Stimulated activated CD4-positive, alpha-beta T cell treated with anti-CD3 and anti-CD28 coated beads, Interleukin-4, amount 100 ng/mL, for 24 hours (primary cell): ENCODE measurements at regions not wholly inside any gene's neighbourhood (a gene's known extent, or its start where the extent isn't known, plus 50 kb on each side); places are given as distances from the start of the nearest gene placed in this dataset.
"Not testable (repeated sequence)": the region's sequence is repeated elsewhere in the genome, so short reads cannot be mapped to it uniquely, and the experiment has no call there.

Experiments
- DNase-seq: peaks from one replicate; pipeline ENCODE4 v3.0.0-alpha.2; 2020

- DNase-seq, result no peak
These were observed 137.7 kb upstream of the SMYD2 start for GRCh38 chr1:214143006-214143992.

GRCh38 chr1:214144521-214144920 lies 136.4 kb upstream of the SMYD2 start:
- DNase-seq, result not testable (repeated sequence)

- DNase-seq, result no peak
These were observed 134.4 kb upstream of the SMYD2 start for GRCh38 chr1:214146523-214146922.

- no peak for DNase-seq
These were observed 126.2 kb upstream of the SMYD2 start for GRCh38 chr1:214154596-214155292.

- no peak for DNase-seq
These were observed 124.9 kb upstream of the SMYD2 start for GRCh38 chr1:214155987-214156625.

- DNase-seq, result no peak
These were observed 116.8 kb upstream of the SMYD2 start for GRCh38 chr1:214164173-214164572.

GRCh38 chr1:214165850-214166374 lies 115.0 kb upstream of the SMYD2 start:
- DNase-seq, result no peak

GRCh38 chr1:214174508-214175199 lies 106.3 kb upstream of the SMYD2 start:
- no peak for DNase-seq

GRCh38 chr1:214178102-214178501 lies 102.9 kb upstream of the SMYD2 start:
- no peak for DNase-seq

- no peak for DNase-seq
These were observed 96.0 kb upstream of the SMYD2 start for GRCh38 chr1:214184992-214185391.

GRCh38 chr1:214186103-214186824 lies 94.7 kb upstream of the SMYD2 start:
- no peak for DNase-seq

GRCh38 chr1:214187121-214187900 lies 93.6 kb upstream of the SMYD2 start:
- no peak for DNase-seq

GRCh38 chr1:214187933-214188332 lies 93.0 kb upstream of the SMYD2 start:
- no peak for DNase-seq

- no peak for DNase-seq
These were observed 92.1 kb upstream of the SMYD2 start for GRCh38 chr1:214188835-214189234.

- no peak for DNase-seq
These were observed 87.9 kb upstream of the SMYD2 start for GRCh38 chr1:214192825-214193643.

- DNase-seq, result no peak
These were observed 87.3 kb upstream of the SMYD2 start for GRCh38 chr1:214193691-214194090.

GRCh38 chr1:214198571-214198970 lies 82.4 kb upstream of the SMYD2 start:
- DNase-seq, result no peak

GRCh38 chr1:214199585-214199984 lies 81.4 kb upstream of the SMYD2 start:
- no peak for DNase-seq

GRCh38 chr1:214202992-214203391 lies 78.0 kb upstream of the SMYD2 start:
- no peak for DNase-seq

GRCh38 chr1:214205053-214205452 lies 75.9 kb upstream of the SMYD2 start:
- DNase-seq, result no peak
